Lower lobe of right lung (tissue), 2 donors: ENCODE measurements at regions not wholly inside any gene's neighbourhood (a gene's known extent, or its start where the extent isn't known, plus 50 kb on each side); places are given as distances from the start of the nearest gene placed in this dataset.

ENCODE experiments used
- ATAC-seq, 2 donors: fragments of 200-7000 bp; cut with Tn5 transposase; one replicate each; pipeline ENCODE4 v1.9.1; 2020 to 2022; ENCODE audit warnings: mild to moderate bottlenecking in 2 of 2, moderate library complexity in 2 of 2
- DNase-seq: peaks from one replicate; pipeline ENCODE4 v3.0.0-alpha.2; 2020
- H3K27ac ChIP-seq: fragments of 200-600 bp; one replicate; pipeline ENCODE4 v1.8.0; 2022
- H3K27me3 ChIP-seq: fragments of 200-600 bp; one replicate; pipeline ENCODE4 v1.8.0; 2022; ENCODE audit warnings: low read depth
- H3K36me3 ChIP-seq: fragments of 200-600 bp; one replicate; pipeline ENCODE4 v1.8.0; 2022; ENCODE audit warnings: mild to moderate bottlenecking
- H3K4me1 ChIP-seq: fragments of 200-600 bp; one replicate; pipeline ENCODE4 v1.8.0; 2022
- H3K4me3 ChIP-seq: fragments of 200-600 bp; one replicate; pipeline ENCODE4 v1.8.0; 2022; ENCODE audit warnings: mild to moderate bottlenecking
- H3K9me3 ChIP-seq: fragments of 200-600 bp; one replicate; pipeline ENCODE4 v1.8.0; 2022
- CTCF ChIP-seq: fragments of 200-600 bp; IDR thresholded peaks from one replicate; pipeline ENCODE4 v1.8.0; 2022; ENCODE audit warnings: antibody characterized with exemption, mild to moderate bottlenecking
- intact Hi-C: fragments of 100-400 bp; cut with DNase I; formaldehyde crosslinking; loops from one replicate; pipeline ENCODE4 v1.11.0; 2022
- donor health status: DM: no; HTN: yes; CAD: no; lungs with severe emphysema.

DNA sequence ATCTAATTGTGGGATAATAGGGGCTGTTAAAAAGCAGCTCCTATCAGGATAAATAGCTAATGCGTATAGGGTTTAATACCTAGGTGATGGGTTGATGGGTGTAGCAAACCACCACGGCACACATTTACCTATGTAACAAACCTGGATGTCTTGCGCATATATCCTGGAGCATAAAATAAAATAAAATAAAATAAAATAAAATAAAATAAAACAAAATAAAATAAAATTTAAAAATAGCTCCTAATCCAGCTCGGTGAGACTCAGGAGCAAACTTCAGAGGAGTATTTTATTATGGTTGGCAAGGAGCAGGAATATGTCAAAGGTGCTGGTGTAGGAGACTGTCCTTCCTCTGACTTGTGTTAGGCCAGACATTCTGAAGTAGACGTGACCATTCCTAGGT lies 721.0 kb downstream of the BCL11B start:
- Histone ChIP-seq H3K9me3 (no peaks in the 10 kb centered on the region), H3K4me3 (no peak overlapping the region), H3K27ac (no peak overlapping the region), H3K4me1 (no peaks in the 10 kb centered on the region), H3K36me3 (no peaks in the 10 kb centered on the region), H3K27me3 (no peaks in the 10 kb centered on the region)
- intact Hi-C loops, result no loop called here
- TF ChIP-seq CTCF, result no peak
- no peak for ATAC-seq
- no peak for DNase-seq

DNA sequence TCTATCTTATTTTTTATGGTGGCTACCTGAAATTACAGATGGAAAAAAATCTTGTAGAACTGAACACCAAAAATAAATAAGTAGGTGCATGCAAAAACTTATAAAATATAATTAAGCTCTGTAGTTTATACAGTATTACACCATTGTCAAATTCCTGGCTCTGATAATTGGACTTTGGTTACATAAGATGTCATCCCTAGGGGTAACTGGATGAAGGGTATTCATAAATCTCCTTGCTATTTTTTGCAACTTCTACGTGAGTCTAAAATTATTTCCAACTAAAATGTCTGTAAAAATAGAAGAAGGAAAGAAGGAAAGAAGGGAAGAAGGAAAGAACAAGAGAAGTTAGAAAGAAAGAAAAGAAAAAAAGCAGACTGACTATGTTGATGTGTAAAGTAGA lies 716.6 kb downstream of the BCL11B start:
- Histone ChIP-seq H3K27me3 (no peaks in the 10 kb centered on the region), H3K36me3 (no peaks in the 10 kb centered on the region), H3K4me3 (no peak overlapping the region), H3K9me3 (no peaks in the 10 kb centered on the region), H3K4me1 (no peaks in the 10 kb centered on the region), H3K27ac (no peak overlapping the region)
- no peak for TF ChIP-seq CTCF
- ATAC-seq (no peak), DNase-seq (no peak)
- intact Hi-C loops, result no loop called here

DNA sequence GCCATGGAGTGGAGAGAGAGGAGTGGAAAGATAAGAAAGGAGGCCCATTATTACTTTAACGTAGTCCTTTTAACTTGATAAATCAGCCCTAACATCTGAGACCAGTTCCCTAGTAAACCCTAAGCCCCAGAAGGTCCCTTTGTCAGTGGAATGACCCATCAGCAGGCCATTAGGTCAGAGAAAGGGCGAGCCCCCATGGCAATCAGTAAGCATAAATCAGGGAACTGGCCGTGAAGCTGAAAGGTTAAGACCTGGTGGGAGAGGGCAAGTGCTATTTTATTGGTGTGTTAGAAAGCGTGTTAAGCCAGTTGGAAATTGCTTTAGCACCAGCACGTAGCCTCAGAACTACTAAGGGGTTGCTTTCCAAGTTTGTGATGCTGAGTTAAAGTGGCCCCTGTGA lies 708.0 kb downstream of the BCL11B start:
- no peak for DNase-seq
- H3K4me1 ChIP-seq, result no peaks in the 10 kb centered on the region
- H3K36me3 ChIP-seq, result no peaks in the 10 kb centered on the region
- no peak for TF ChIP-seq CTCF
- intact Hi-C loops, result no loop called here
- H3K4me3 ChIP-seq, result no peak overlapping the region
- no peak for ATAC-seq
- H3K9me3 ChIP-seq, result no peaks in the 10 kb centered on the region
- H3K27me3 ChIP-seq, result no peaks in the 10 kb centered on the region
- H3K27ac ChIP-seq, result no peak overlapping the region

DNA sequence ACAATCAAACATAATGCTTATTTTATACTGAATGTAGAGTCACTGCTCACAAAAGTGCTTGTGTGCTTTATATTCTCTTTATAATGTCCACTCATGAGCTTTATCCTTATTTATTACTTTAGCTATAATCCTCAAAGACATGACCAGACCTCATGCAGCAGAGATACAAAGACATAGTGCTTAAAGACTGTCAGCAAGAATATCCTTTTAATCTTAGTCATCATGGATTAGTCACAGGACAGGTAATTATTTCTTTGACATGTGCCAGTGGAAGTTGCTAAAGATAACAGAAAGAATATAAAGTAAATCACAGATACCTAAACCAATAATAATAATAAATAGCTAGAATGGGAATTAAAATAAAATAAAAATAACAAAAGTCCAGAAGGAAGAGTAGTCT lies 707.5 kb downstream of the BCL11B start:
- Histone ChIP-seq H3K27ac (no peak overlapping the region), H3K36me3 (no peaks in the 10 kb centered on the region), H3K4me3 (no peak overlapping the region), H3K27me3 (no peaks in the 10 kb centered on the region), H3K4me1 (no peaks in the 10 kb centered on the region), H3K9me3 (no peaks in the 10 kb centered on the region)
- no peak for TF ChIP-seq CTCF
- intact Hi-C loops, result no loop called here
- no peak for ATAC-seq
- DNase-seq, result no peak

DNA sequence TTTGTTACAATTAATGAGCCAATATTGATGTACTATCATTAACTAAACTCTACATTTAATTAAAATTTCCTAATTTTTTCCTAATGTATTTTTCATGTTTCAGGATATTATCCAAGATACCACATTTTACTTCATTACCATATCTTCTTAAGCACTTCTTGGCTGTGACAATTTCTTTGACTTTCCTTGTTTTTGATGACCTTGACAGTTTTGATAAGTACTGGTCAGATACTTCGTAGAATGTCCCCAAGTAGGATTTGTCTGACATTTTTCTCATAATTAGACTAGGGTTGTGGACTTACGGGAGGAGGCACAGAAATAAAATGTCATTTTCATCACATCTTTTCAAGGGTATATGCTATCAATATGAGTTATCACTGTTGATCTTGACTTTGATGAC lies 700.9 kb downstream of the BCL11B start:
- Histone ChIP-seq H3K9me3 (no peaks in the 10 kb centered on the region), H3K27me3 (no peaks in the 10 kb centered on the region), H3K4me1 (no peaks in the 10 kb centered on the region), H3K36me3 (no peaks in the 10 kb centered on the region), H3K4me3 (no peak overlapping the region), H3K27ac (no peak overlapping the region)
- TF ChIP-seq CTCF, result no peak
- intact Hi-C loops, result no loop called here
- DNase-seq, result no peak
- ATAC-seq, result no peak

DNA sequence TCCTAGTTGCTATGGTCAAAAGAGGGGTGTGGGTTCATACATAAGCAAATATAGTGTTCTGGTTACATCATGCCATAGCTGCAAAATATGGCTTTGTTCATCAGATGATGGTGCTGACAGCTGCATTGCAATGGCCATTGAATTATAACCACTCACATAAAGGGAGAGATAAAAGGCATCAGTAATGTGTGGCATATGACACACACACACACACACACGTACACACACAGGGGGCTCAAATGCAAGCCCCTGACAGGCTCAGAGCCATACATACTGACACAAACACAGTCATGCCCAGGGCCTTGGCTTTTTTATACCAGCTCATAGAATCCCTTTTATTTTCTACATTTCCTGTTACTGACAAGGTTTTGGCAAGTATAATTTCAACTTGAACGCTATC lies 698.9 kb downstream of the BCL11B start:
- H3K4me3 ChIP-seq, result no peak overlapping the region
- H3K36me3 ChIP-seq, result no peaks in the 10 kb centered on the region
- H3K9me3 ChIP-seq, result no peaks in the 10 kb centered on the region
- DNase-seq (no peak), ATAC-seq (no peak)
- intact Hi-C loops, result no loop called here
- H3K4me1 ChIP-seq, result no peaks in the 10 kb centered on the region
- no peaks in the 10 kb centered on the region for H3K27me3 ChIP-seq
- no peak for TF ChIP-seq CTCF
- no peak overlapping the region for H3K27ac ChIP-seq
